ENCODE measurements at regions not wholly inside any gene's neighbourhood (a gene's known extent, or its start where the extent isn't known, plus 50 kb on each side); places are given as distances from the start of the nearest gene placed in this dataset.

DNA sequence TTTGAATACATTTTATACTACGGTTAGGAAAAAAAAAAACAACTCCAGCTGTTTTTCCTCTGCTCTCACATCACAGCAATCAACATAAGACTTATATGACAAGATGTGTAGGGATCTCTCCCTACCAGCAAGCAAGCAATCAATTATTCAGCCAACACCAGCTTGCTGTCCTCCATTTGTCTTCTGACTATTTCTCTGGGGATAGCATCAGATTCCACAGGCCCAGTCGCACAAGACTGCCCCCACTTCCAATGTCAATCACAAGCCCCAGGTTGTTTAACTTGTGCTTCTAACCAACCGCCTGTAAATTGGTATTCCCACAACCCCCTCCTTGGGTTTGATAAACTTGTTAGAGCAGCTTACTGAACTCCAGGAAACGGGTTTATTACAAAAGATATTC, 873.1 kb upstream of the TMPRSS15 start:
- no peak overlapping the region for H3K9ac ChIP-seq (ENCODE audit: insufficient read depth in 1 of 2, low read depth in 2 of 2, low read length in 2 of 2)
- 18% methylated on average over 4 of the region's 4 CpGs for WGBS (ENCODE audit: insufficient coverage, low coverage, missing lambda C conversion rate)
- H3K4me2 ChIP-seq (ENCODE audit: insufficient read depth, low read length), result no peak overlapping the region
- no TSS peak for BruUV-seq (replicated peaks)
- ChIA-PET POLR2A (no interaction called here), CTCF (ENCODE audit: low intra/inter-chr PET ratio) (no interaction called here)
- no peaks in the 10 kb centered on the region for H3K27me3 ChIP-seq (ENCODE audit: control insufficient read depth in 2 of 2, insufficient read depth in 2 of 2, low read length in 2 of 2)
- intact Hi-C loops (cut with micrococcal nuclease), result no loop called here
- ATAC-seq, result no peak
- no peak for DNase-seq (ENCODE audit: extremely low read depth in 1 of 4, low spot score in 3 of 4)
- no peaks in the 10 kb centered on the region for H3K79me2 ChIP-seq (ENCODE audit: control insufficient read depth, insufficient read depth, low read length)
- no peak overlapping the region for H3K4me3 ChIP-seq
- H3K9me1 ChIP-seq (ENCODE audit: control insufficient read depth, insufficient read depth, low read length), result no peaks in the 10 kb centered on the region
- H3K4me1 ChIP-seq (replicated peaks in 1 of 2; ENCODE audit: control insufficient read depth in 2 of 2, insufficient read depth in 2 of 2, low read length in 2 of 2), result no peaks in the 10 kb centered on the region
- FAIRE-seq, result no peak
- no peaks in the 10 kb centered on the region for H3K9me3 ChIP-seq (replicated peaks; ENCODE audit: control insufficient read depth, insufficient read depth, low read depth, low read length)
- no peaks in the 10 kb centered on the region for H4K20me1 ChIP-seq (replicated peaks; ENCODE audit: control insufficient read depth, insufficient read depth, low read length)
- no peaks in the 10 kb centered on the region for H3K36me3 ChIP-seq (ENCODE audit: control insufficient read depth, insufficient read depth, low read length)
- TF ChIP-seq, protein P1, sequence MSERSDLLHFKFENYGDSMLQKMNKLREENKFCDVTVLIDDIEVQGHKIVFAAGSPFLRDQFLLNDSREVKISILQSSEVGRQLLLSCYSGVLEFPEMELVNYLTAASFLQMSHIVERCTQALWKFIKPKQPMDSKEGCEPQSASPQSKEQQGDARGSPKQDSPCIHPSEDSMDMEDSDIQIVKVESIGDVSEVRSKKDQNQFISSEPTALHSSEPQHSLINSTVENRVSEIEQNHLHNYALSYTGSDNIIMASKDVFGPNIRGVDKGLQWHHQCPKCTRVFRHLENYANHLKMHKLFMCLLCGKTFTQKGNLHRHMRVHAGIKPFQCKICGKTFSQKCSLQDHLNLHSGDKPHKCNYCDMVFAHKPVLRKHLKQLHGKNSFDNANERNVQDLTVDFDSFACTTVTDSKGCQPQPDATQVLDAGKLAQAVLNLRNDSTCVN (CRISPR knock-in tag; IDR thresholded peaks at IDR 0.05), result no peak
- no peak for TF ChIP-seq ELF2 (CRISPR knock-in tag; IDR thresholded peaks at IDR 0.05)
- no peak for TF ChIP-seq TEAD2 (tag; IDR thresholded peaks at IDR 0.05)
- no peak for TF ChIP-seq HLTF (IDR thresholded peaks at IDR 0.05)
- no peak for TF ChIP-seq FOXK2 (conservative IDR thresholded peaks at IDR 0.05 in 1 of 2, IDR thresholded peaks at IDR 0.05 in 1 of 2; ENCODE audit: low read depth in 2 of 2)
- TF ChIP-seq, protein P2, sequence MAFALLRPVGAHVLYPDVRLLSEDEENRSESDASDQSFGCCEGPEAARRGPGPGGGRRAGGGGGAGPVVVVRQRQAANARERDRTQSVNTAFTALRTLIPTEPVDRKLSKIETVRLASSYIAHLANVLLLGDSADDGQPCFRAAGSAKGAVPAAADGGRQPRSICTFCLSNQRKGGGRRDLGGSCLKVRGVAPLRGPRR (CRISPR knock-in tag; IDR thresholded peaks at IDR 0.05), result no peak
- no peak for TF ChIP-seq NONO (IDR thresholded peaks at IDR 0.05; ENCODE audit: low read depth in 2 of 2, low read length in 1 of 2)
- no peak for TF ChIP-seq MCM2 (IDR thresholded peaks at IDR 0.05; ENCODE audit: low read depth)
- no peak for TF ChIP-seq ZNF76 (CRISPR knock-in tag; IDR thresholded peaks at IDR 0.05; ENCODE audit: borderline replicate concordance)
- in situ Hi-C loops (cut with MboI), result no loop called here
- H3K27ac ChIP-seq (ENCODE audit: extremely low read depth, low read depth, low read length), result no peak overlapping the region
- no peak overlapping the region for H2AFZ ChIP-seq (ENCODE audit: low read depth, low read length)

All from K562 (cell line).